AG10803 (cell line): ENCODE measurements at regions not wholly inside any gene's neighbourhood (a gene's known extent, or its start where the extent isn't known, plus 50 kb on each side); places are given as distances from the start of the nearest gene placed in this dataset.

ENCODE experiments used
- DNase-seq: peaks from one replicate; pipeline ENCODE4 v3.0.0; 2010; ENCODE audit warnings: low read depth
- H3K4me3 ChIP-seq: 2 replicates; pipeline ENCODE4 v1.5.1; 2011; ENCODE audit warnings: mild to moderate bottlenecking, low read length, control low read depth
- CTCF ChIP-seq: conservative IDR thresholded peaks from 2 replicates; pipeline ENCODE4 v1.5.1; 2011; ENCODE audit warnings: mild to moderate bottlenecking, low read length, control low read depth, inconsistent platforms

- TF ChIP-seq CTCF, result no peak
- H3K4me3 ChIP-seq, result no peak overlapping the region
- peak; percentile 73 for DNase-seq
Observed at GRCh38 chr7:130893441-130893894, 159.5 kb upstream of the KLF14 start.

- TF ChIP-seq CTCF, result no peak
- no peak overlapping the region for H3K4me3 ChIP-seq
- DNase-seq, result no peak
Observed at GRCh38 chr7:130894146-130894908, 160.3 kb upstream of the KLF14 start.

- no peak for DNase-seq
- no peak overlapping the region for H3K4me3 ChIP-seq
- no peak for TF ChIP-seq CTCF
Observed at GRCh38 chr7:130894909-130895750, 161.1 kb upstream of the KLF14 start.

GRCh38 chr7:130896051-130896881 is 162.3 kb upstream of the KLF14 start:
- TF ChIP-seq CTCF, result peak; percentile 67
- no peak overlapping the region for H3K4me3 ChIP-seq
- DNase-seq, result peak; percentile 63

GRCh38 chr7:130896898-130897514 is 163.0 kb upstream of the KLF14 start:
- TF ChIP-seq CTCF, result peak; percentile 90
- DNase-seq, result peak; percentile 83
- H3K4me3 ChIP-seq, result no peak overlapping the region

GRCh38 chr7:130897515-130898419 is 163.8 kb upstream of the KLF14 start:
- DNase-seq, result no peak
- TF ChIP-seq CTCF, result no peak; the same call in 1 of the 2 replicates
- no peak overlapping the region for H3K4me3 ChIP-seq
